NCI-H1417 treated with DMSO at 0.1 percent for 48 hours (cell line): ENCODE measurements at regions not wholly inside any gene's neighbourhood (a gene's known extent, or its start where the extent isn't known, plus 50 kb on each side); places are given as distances from the start of the nearest gene placed in this dataset.
"Not testable (repeated sequence)": the region's sequence is repeated elsewhere in the genome, so short reads cannot be mapped to it uniquely, and the experiment has no call there.

ENCODE experiments used
- DNase-seq: peaks from one replicate; lab custom pipeline; 2025; lab: John Stamatoyannopoulos, UW

- no peak for DNase-seq
Measured at GRCh38 chr5:92145852-92146251, 762.7 kb upstream of the ARRDC3 start.

GRCh38 chr5:92144824-92145223 lies 761.7 kb upstream of the ARRDC3 start:
- no peak for DNase-seq

GRCh38 chr5:92132294-92132908 lies 749.3 kb upstream of the ARRDC3 start:
- DNase-seq = not testable (repeated sequence)

GRCh38 chr5:92126182-92126581 lies 743.1 kb upstream of the ARRDC3 start:
- DNase-seq = no peak

GRCh38 chr5:92119110-92119509 lies 736.0 kb upstream of the ARRDC3 start:
- no peak for DNase-seq

- no peak for DNase-seq
Measured at GRCh38 chr5:92106808-92107207, 723.7 kb upstream of the ARRDC3 start.

GRCh38 chr5:92104126-92104525 lies 721.0 kb upstream of the ARRDC3 start:
- no peak for DNase-seq

GRCh38 chr5:92102313-92102712 lies 719.2 kb upstream of the ARRDC3 start:
- no peak for DNase-seq

- no peak for DNase-seq
Measured at GRCh38 chr5:92092239-92092638, 709.1 kb upstream of the ARRDC3 start.

- no peak for DNase-seq
Measured at GRCh38 chr5:92086059-92086811, 703.1 kb upstream of the ARRDC3 start.

GRCh38 chr5:92081958-92082712 lies 699.0 kb upstream of the ARRDC3 start:
- DNase-seq = no peak

- DNase-seq = no peak
Measured at GRCh38 chr5:92070786-92071185, 687.7 kb upstream of the ARRDC3 start.

- DNase-seq = no peak
Measured at GRCh38 chr5:92064993-92065392, 681.9 kb upstream of the ARRDC3 start.

- DNase-seq = no peak
Measured at GRCh38 chr5:92051741-92052140, 668.6 kb upstream of the ARRDC3 start.

GRCh38 chr5:92050970-92051369 lies 667.9 kb upstream of the ARRDC3 start:
- no peak for DNase-seq

GRCh38 chr5:92041911-92042660 lies 659.0 kb upstream of the ARRDC3 start:
- no peak for DNase-seq

- DNase-seq = no peak
Measured at GRCh38 chr5:92041206-92041605, 658.1 kb upstream of the ARRDC3 start.

GRCh38 chr5:92029792-92030191 lies 646.7 kb upstream of the ARRDC3 start:
- DNase-seq = not testable (repeated sequence)

GRCh38 chr5:92023555-92023954 lies 640.4 kb upstream of the ARRDC3 start:
- DNase-seq = no peak

GRCh38 chr5:92023141-92023471 lies 640.0 kb upstream of the ARRDC3 start:
- no peak for DNase-seq

GRCh38 chr5:92022415-92023140 lies 639.5 kb upstream of the ARRDC3 start:
- DNase-seq = no peak
